ENCODE measurements at regions not wholly inside any gene's neighbourhood (a gene's known extent, or its start where the extent isn't known, plus 50 kb on each side); places are given as distances from the start of the nearest gene placed in this dataset.
A peak's percentile ranks its signal among the peaks of the same experiment; 100 is the strongest.

DNA sequence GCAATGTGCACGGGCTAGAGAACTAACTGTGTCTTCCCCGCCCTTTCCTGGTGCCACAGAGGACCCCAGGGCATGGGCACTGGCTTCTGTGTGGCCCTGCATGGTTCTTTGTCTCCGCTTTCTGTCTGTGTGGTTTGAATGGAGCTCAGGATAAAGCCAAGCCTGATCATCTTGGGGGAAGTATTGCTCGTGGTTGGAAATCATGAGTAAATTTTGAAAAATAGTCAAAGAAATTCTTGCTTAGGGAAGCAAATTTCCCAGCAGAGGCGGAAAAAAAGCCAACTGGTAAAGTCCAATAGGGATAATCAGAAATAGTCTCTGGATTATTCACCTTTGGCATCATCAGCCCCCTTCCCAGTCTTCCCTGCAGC is 55.4 kb downstream of the MAGEF1 start:
- no peak overlapping the region for H3K27ac ChIP-seq (ENCODE audit: low read depth in 2 of 2, low read length in 2 of 2)
- peaks cover 0 to 7% (median 0%) of the 10 kb centered on the region in 3 donors for H3K9me3 ChIP-seq (ENCODE audit: control insufficient read depth in 2 of 3, insufficient read depth in 1 of 3, low read length in 3 of 3)
- TF ChIP-seq, protein P1, sequence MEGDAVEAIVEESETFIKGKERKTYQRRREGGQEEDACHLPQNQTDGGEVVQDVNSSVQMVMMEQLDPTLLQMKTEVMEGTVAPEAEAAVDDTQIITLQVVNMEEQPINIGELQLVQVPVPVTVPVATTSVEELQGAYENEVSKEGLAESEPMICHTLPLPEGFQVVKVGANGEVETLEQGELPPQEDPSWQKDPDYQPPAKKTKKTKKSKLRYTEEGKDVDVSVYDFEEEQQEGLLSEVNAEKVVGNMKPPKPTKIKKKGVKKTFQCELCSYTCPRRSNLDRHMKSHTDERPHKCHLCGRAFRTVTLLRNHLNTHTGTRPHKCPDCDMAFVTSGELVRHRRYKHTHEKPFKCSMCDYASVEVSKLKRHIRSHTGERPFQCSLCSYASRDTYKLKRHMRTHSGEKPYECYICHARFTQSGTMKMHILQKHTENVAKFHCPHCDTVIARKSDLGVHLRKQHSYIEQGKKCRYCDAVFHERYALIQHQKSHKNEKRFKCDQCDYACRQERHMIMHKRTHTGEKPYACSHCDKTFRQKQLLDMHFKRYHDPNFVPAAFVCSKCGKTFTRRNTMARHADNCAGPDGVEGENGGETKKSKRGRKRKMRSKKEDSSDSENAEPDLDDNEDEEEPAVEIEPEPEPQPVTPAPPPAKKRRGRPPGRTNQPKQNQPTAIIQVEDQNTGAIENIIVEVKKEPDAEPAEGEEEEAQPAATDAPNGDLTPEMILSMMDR (IDR thresholded peaks at IDR 0.05; ENCODE audit: borderline replicate concordance, extremely low read depth, insufficient read depth) = no peak
- FAIRE-seq = no peak
- intact Hi-C loops (cut with DNase I) = no loop called here
- no peak overlapping the region for H3K4me3 ChIP-seq (ENCODE audit: low read length in 3 of 3)
- H3K9ac ChIP-seq (ENCODE audit: low read length in 3 of 3) = no peak overlapping the region
- no peaks in the 10 kb centered on the region for H3K27me3 ChIP-seq (ENCODE audit: control insufficient read depth, insufficient read depth, low read length)
- no peak for DNase-seq
- no peaks in the 10 kb centered on the region for H3K36me3 ChIP-seq (ENCODE audit: control insufficient read depth in 2 of 3, insufficient read depth in 3 of 3, low read length in 3 of 3)
- peaks cover 0 to 16% (median 9%) of the 10 kb centered on the region in 3 donors for H3K4me1 ChIP-seq (ENCODE audit: control insufficient read depth in 2 of 3, insufficient read depth in 2 of 3, low read depth in 1 of 3, low read length in 3 of 3)

GRCh38 chr3:184655597-184655996 is 56.3 kb downstream of the MAGEF1 start:
- no peak overlapping the region for H3K9ac ChIP-seq (ENCODE audit: low read length in 3 of 3)
- no peak for DNase-seq
- no peak for FAIRE-seq
- H3K27me3 ChIP-seq (ENCODE audit: control insufficient read depth, insufficient read depth, low read length) = no peaks in the 10 kb centered on the region
- H3K4me1 ChIP-seq (ENCODE audit: control insufficient read depth in 2 of 3, insufficient read depth in 2 of 3, low read depth in 1 of 3, low read length in 3 of 3) = peaks cover 0 to 16% (median 9%) of the 10 kb centered on the region in 3 donors
- H3K27ac ChIP-seq (ENCODE audit: low read depth in 2 of 2, low read length in 2 of 2) = no peak overlapping the region
- no peaks in the 10 kb centered on the region for H3K36me3 ChIP-seq (ENCODE audit: control insufficient read depth in 2 of 3, insufficient read depth in 3 of 3, low read length in 3 of 3)
- intact Hi-C loops (cut with DNase I) = no loop called here
- TF ChIP-seq, protein P1 (IDR thresholded peaks at IDR 0.05; ENCODE audit: borderline replicate concordance, extremely low read depth, insufficient read depth) = no peak
- H3K4me3 ChIP-seq (ENCODE audit: low read length in 3 of 3) = no peak overlapping the region
- peaks cover 0 to 7% (median 0%) of the 10 kb centered on the region in 3 donors for H3K9me3 ChIP-seq (ENCODE audit: control insufficient read depth in 2 of 3, insufficient read depth in 1 of 3, low read length in 3 of 3)

GRCh38 chr3:184654375-184654774 is 57.5 kb downstream of the MAGEF1 start:
- intact Hi-C loops (cut with DNase I) = no loop called here
- DNase-seq (no peak), FAIRE-seq (no peak)
- no peak overlapping the region for H3K9ac ChIP-seq (ENCODE audit: low read length in 3 of 3)
- no peaks in the 10 kb centered on the region for H3K27me3 ChIP-seq (ENCODE audit: control insufficient read depth, insufficient read depth, low read length)
- peaks cover 0 to 7% (median 0%) of the 10 kb centered on the region in 3 donors for H3K9me3 ChIP-seq (ENCODE audit: control insufficient read depth in 2 of 3, insufficient read depth in 1 of 3, low read length in 3 of 3)
- H3K4me1 ChIP-seq (ENCODE audit: control insufficient read depth in 2 of 3, insufficient read depth in 2 of 3, low read depth in 1 of 3, low read length in 3 of 3) = peaks cover 0 to 11% (median 9%) of the 10 kb centered on the region in 3 donors
- H3K36me3 ChIP-seq (ENCODE audit: control insufficient read depth in 2 of 3, insufficient read depth in 3 of 3, low read length in 3 of 3) = no peaks in the 10 kb centered on the region
- TF ChIP-seq, protein P1 (IDR thresholded peaks at IDR 0.05; ENCODE audit: borderline replicate concordance, extremely low read depth, insufficient read depth) = no peak
- H3K27ac ChIP-seq (ENCODE audit: low read depth in 2 of 2, low read length in 2 of 2) = no peak overlapping the region
- H3K4me3 ChIP-seq (ENCODE audit: low read length in 3 of 3) = no peak overlapping the region

- H3K27me3 ChIP-seq (ENCODE audit: control insufficient read depth, insufficient read depth, low read length) = no peaks in the 10 kb centered on the region
- TF ChIP-seq, protein P1 (IDR thresholded peaks at IDR 0.05; ENCODE audit: borderline replicate concordance, extremely low read depth, insufficient read depth) = no peak
- H3K9ac ChIP-seq (ENCODE audit: low read length in 3 of 3) = no peak overlapping the region
- intact Hi-C loops (cut with DNase I) = no loop called here
- no peak overlapping the region for H3K4me3 ChIP-seq (ENCODE audit: low read length in 3 of 3)
- peaks cover 0 to 7% (median 0%) of the 10 kb centered on the region in 3 donors for H3K9me3 ChIP-seq (ENCODE audit: control insufficient read depth in 2 of 3, insufficient read depth in 1 of 3, low read length in 3 of 3)
- no peak overlapping the region for H3K27ac ChIP-seq (ENCODE audit: low read depth in 2 of 2, low read length in 2 of 2)
- FAIRE-seq (no peak), DNase-seq (peak in 2 of 5 donors; percentile 49 to 70)
- peaks cover 0 to 3% (median 0%) of the 10 kb centered on the region in 3 donors for H3K4me1 ChIP-seq (ENCODE audit: control insufficient read depth in 2 of 3, insufficient read depth in 2 of 3, low read depth in 1 of 3, low read length in 3 of 3)
- H3K36me3 ChIP-seq (ENCODE audit: control insufficient read depth in 2 of 3, insufficient read depth in 3 of 3, low read length in 3 of 3) = no peaks in the 10 kb centered on the region
These were observed 59.4 kb downstream of the MAGEF1 start for GRCh38 chr3:184652465-184652864.

Measured in kidney (tissue), 13 donors.